Stimulated activated naive CD4-positive, alpha-beta T cell (primary cell): ENCODE measurements at regions not wholly inside any gene's neighbourhood (a gene's known extent, or its start where the extent isn't known, plus 50 kb on each side); places are given as distances from the start of the nearest gene placed in this dataset.

ENCODE experiments used
- DNase-seq, 6 experiments: peaks; one replicate each; lab custom pipeline; 2025; lab: John Stamatoyannopoulos, UW

- no peak for DNase-seq
Measured at GRCh38 chr15:93164409-93164808, 75.4 kb upstream of the RGMA start.

- no peak for DNase-seq
Measured at GRCh38 chr15:93162560-93162959, 73.5 kb upstream of the RGMA start.

GRCh38 chr15:93159930-93160329 is 70.9 kb upstream of the RGMA start:
- no peak for DNase-seq

- no peak for DNase-seq
Measured at GRCh38 chr15:93158097-93158900, 69.3 kb upstream of the RGMA start.

- DNase-seq: no peak
Measured at GRCh38 chr15:93154666-93155065, 65.7 kb upstream of the RGMA start.

GRCh38 chr15:93152951-93153350 is 63.9 kb upstream of the RGMA start:
- DNase-seq: no peak

GRCh38 chr15:93152360-93152759 is 63.3 kb upstream of the RGMA start:
- DNase-seq: no peak

GRCh38 chr15:93150910-93151881 is 62.2 kb upstream of the RGMA start:
- no peak for DNase-seq

GRCh38 chr15:93146601-93147000 is 57.6 kb upstream of the RGMA start:
- no peak for DNase-seq

- no peak for DNase-seq
Measured at GRCh38 chr15:93146196-93146595, 57.2 kb upstream of the RGMA start.

- DNase-seq: no peak
Measured at GRCh38 chr15:93144463-93145236, 55.6 kb upstream of the RGMA start.

- no peak for DNase-seq
Measured at GRCh38 chr15:93143186-93143585, 54.2 kb upstream of the RGMA start.

GRCh38 chr15:93141371-93141794 is 52.4 kb upstream of the RGMA start:
- DNase-seq: no peak

- no peak for DNase-seq
Measured at GRCh38 chr15:93139436-93139835, 50.4 kb upstream of the RGMA start.

GRCh38 chr15:93138681-93139250 is 49.8 kb upstream of the RGMA start:
- no peak for DNase-seq
